H1 (cell line): ENCODE measurements at regions not wholly inside any gene's neighbourhood (a gene's known extent, or its start where the extent isn't known, plus 50 kb on each side); places are given as distances from the start of the nearest gene placed in this dataset.

Source experiments
- CTCF ChIA-PET: fragments of 300-600 bp; sonication (Branson Sonifier 250); formaldehyde crosslinking; loops from one replicate; lab custom pipeline; 2021; ENCODE audit not compliant: partially characterized antibody; lab: Charles Lee
- POLR2A ChIA-PET: fragments of 300-600 bp; sonication (Branson Sonifier 250); formaldehyde crosslinking; loops from one replicate; lab custom pipeline; 2021; ENCODE audit warnings: inconsistent platforms; ENCODE audit not compliant: partially characterized antibody; lab: Charles Lee
- DNase-seq, 2 experiments: peaks; one replicate each; pipeline versions ENCODE4 v3.0.0 to v3.0.0-alpha.2; 2010 to 2022; ENCODE audit warnings: low spot score in 2 of 2, low read depth in 1 of 2, mixed read lengths in 1 of 2
- FAIRE-seq: peaks from 2 replicates; lab custom pipeline; 2011; peaks lifted over from hg19 to GRCh38; lab: Jason Lieb, UNC
- H2AFZ ChIP-seq: 2 replicates; pipeline ENCODE4 v1.8.1; 2012; ENCODE audit warnings: low read length, inconsistent platforms
- H2AK5ac ChIP-seq: 2 replicates; pipeline ENCODE4 v1.6.1; 2013; ENCODE audit warnings: low read depth, low read length
- H2BK120ac ChIP-seq: replicated peaks from 2 replicates; pipeline ENCODE3; 2013; ENCODE audit warnings: low read depth, low read length, inconsistent platforms
- H2BK12ac ChIP-seq: 2 replicates; pipeline ENCODE4 v1.6.1; 2013; ENCODE audit warnings: low read depth, low read length
- H2BK15ac ChIP-seq: 2 replicates; pipeline ENCODE4 v1.6.1; 2013; ENCODE audit warnings: low read length
- H2BK20ac ChIP-seq: 2 replicates; pipeline ENCODE4 v1.6.1; 2013; ENCODE audit warnings: low read length
- H2BK5ac ChIP-seq: 2 replicates; pipeline ENCODE4 v1.6.1; 2013; ENCODE audit warnings: low read depth, low read length
- H3K14ac ChIP-seq: 2 replicates; pipeline ENCODE4 v1.6.1; 2013; ENCODE audit warnings: inconsistent platforms; ENCODE audit not compliant: insufficient read length
- H3K18ac ChIP-seq: 2 replicates; pipeline ENCODE4 v1.6.1; 2013; ENCODE audit warnings: low read length; ENCODE audit errors: extremely low read depth
- H3K23ac ChIP-seq: 2 replicates; pipeline ENCODE4 v1.6.1; 2013; ENCODE audit warnings: inconsistent platforms; ENCODE audit not compliant: insufficient read length
- H3K23me2 ChIP-seq: 2 replicates; pipeline ENCODE4 v1.6.1; 2013; ENCODE audit warnings: low read depth, low read length
- H3K27ac ChIP-seq: 2 replicates; pipeline ENCODE4 v1.6.1; 2011; ENCODE audit warnings: low read depth, low read length, inconsistent platforms
- H3K27me3 ChIP-seq, 4 experiments: replicated peaks in 1 of 4; 1 replicate in 1 of 4; 2 replicates in 3 of 4; pipeline versions ENCODE4 v1.6.1 to v1.8.1; 2011 to 2013; ENCODE audit warnings: low read length in 3 of 4, mild to moderate bottlenecking in 3 of 4, inconsistent platforms in 2 of 4, mixed read lengths in 2 of 4, moderate library complexity in 1 of 4; ENCODE audit not compliant: control insufficient read depth in 3 of 4, insufficient read depth in 3 of 4; ENCODE audit errors: extremely low read depth in 1 of 4
- H3K36me3 ChIP-seq, 4 experiments: 2 replicates each; pipeline versions ENCODE4 v1.6.1 to v1.8.1; 2011 to 2013; ENCODE audit warnings: mild to moderate bottlenecking in 4 of 4, low read length in 3 of 4, moderate library complexity in 2 of 4, control low read depth in 1 of 4, inconsistent platforms in 1 of 4; ENCODE audit not compliant: insufficient read depth in 4 of 4, control insufficient read depth in 2 of 4
- H3K4ac ChIP-seq: replicated peaks from 2 replicates; pipeline ENCODE3; 2013; ENCODE audit warnings: low read length, low read depth, mixed read lengths, inconsistent platforms; ENCODE audit not compliant: insufficient read length
- H3K4me1 ChIP-seq, 4 experiments: replicated peaks in 1 of 4; 1 replicate in 1 of 4; 2 replicates in 3 of 4; pipeline versions ENCODE4 v1.6.1 to v1.8.1; 2011 to 2013; ENCODE audit warnings: low read length in 3 of 4, inconsistent platforms in 2 of 4, mixed read lengths in 1 of 4; ENCODE audit not compliant: insufficient read depth in 4 of 4, control insufficient read depth in 3 of 4
- H3K4me2 ChIP-seq, 2 experiments: 2 replicates each; pipeline versions ENCODE4 v1.6.1 to v1.8.1; 2011 to 2013; ENCODE audit warnings: low read depth in 2 of 2, low read length in 2 of 2, control low read depth in 1 of 2, inconsistent platforms in 1 of 2, mild to moderate bottlenecking in 1 of 2; ENCODE audit not compliant: insufficient read depth in 1 of 2
- H3K4me3 ChIP-seq, 4 experiments: fragments of 200-600, 300-600 bp in 1 of 4; sonication (generic), shearing (Covaris generic), sonication (Bioruptor Twin) in 1 of 4; 2 replicates each; pipeline versions ENCODE4 v1.5.1 to v1.8.1; 2011 to 2016; ENCODE audit warnings: low read length in 4 of 4, low read depth in 3 of 4, control low read depth in 2 of 4, inconsistent platforms in 2 of 4, mild to moderate bottlenecking in 2 of 4, mixed read lengths in 1 of 4, moderate library complexity in 1 of 4; ENCODE audit not compliant: insufficient read depth in 2 of 4; ENCODE audit errors: extremely low read depth in 1 of 4
- H3K56ac ChIP-seq: replicated peaks from 2 replicates; pipeline ENCODE3; 2013; ENCODE audit warnings: low read depth, mild to moderate bottlenecking, mixed read lengths, low read length, inconsistent platforms; ENCODE audit not compliant: insufficient read length
- H3K79me1 ChIP-seq: 2 replicates; pipeline ENCODE4 v1.6.1; 2013; ENCODE audit warnings: low read depth, low read length, control low read depth
- H3K79me2 ChIP-seq, 2 experiments: 2 replicates each; pipeline versions ENCODE4 v1.6.1 to v1.8.1; 2012 to 2013; ENCODE audit warnings: low read length in 2 of 2, mild to moderate bottlenecking in 2 of 2, inconsistent platforms in 1 of 2; ENCODE audit not compliant: insufficient read depth in 2 of 2, control insufficient read depth in 1 of 2
- H3K9ac ChIP-seq, 4 experiments: replicated peaks in 1 of 4; 1 replicate in 1 of 4; 2 replicates in 3 of 4; pipeline versions ENCODE4 v1.6.1 to v1.8.1; 2011 to 2013; ENCODE audit warnings: low read depth in 3 of 4, low read length in 3 of 4, control low read depth in 2 of 4, mild to moderate bottlenecking in 2 of 4, moderate library complexity in 2 of 4, inconsistent platforms in 1 of 4; ENCODE audit errors: extremely low read depth in 1 of 4
- H3K9me3 ChIP-seq, 2 experiments: 2 replicates each; pipeline versions ENCODE4 v1.6.1 to v1.8.1; 2012 to 2013; ENCODE audit warnings: mild to moderate bottlenecking in 2 of 2, moderate library complexity in 2 of 2, control low read depth in 1 of 2, inconsistent platforms in 1 of 2, low read depth in 1 of 2, low read length in 1 of 2, mixed read lengths in 1 of 2; ENCODE audit not compliant: insufficient read depth in 2 of 2
- H4K20me1 ChIP-seq, 2 experiments: replicated peaks in 1 of 2; 2 replicates each; pipeline versions ENCODE3 to v1.8.1; 2011 to 2013; ENCODE audit warnings: inconsistent platforms in 2 of 2, low read length in 2 of 2, mild to moderate bottlenecking in 1 of 2; ENCODE audit not compliant: insufficient read depth in 2 of 2, control insufficient read depth in 1 of 2
- H4K5ac ChIP-seq: 2 replicates; pipeline ENCODE4 v1.6.1; 2013; ENCODE audit warnings: low read length, low read depth, mixed read lengths, inconsistent platforms; ENCODE audit not compliant: insufficient read length
- H4K8ac ChIP-seq: 2 replicates; pipeline ENCODE4 v1.8.0; 2013; ENCODE audit warnings: mild to moderate bottlenecking, moderate library complexity, low read length, inconsistent platforms; ENCODE audit not compliant: insufficient read depth; ENCODE audit errors: extremely low read depth
- H4K91ac ChIP-seq: replicated peaks from 2 replicates; pipeline ENCODE3; 2013; ENCODE audit warnings: low read length, mixed read lengths, inconsistent platforms; ENCODE audit not compliant: insufficient read length
- ASH2L ChIP-seq: fragments of 200-600, 300-600 bp; sonication (generic); IDR thresholded peaks from one replicate; pipeline ENCODE4 v1.7.1; 2017; ENCODE audit warnings: low read length
- BCL11A ChIP-seq, 2 experiments: IDR thresholded peaks; one replicate each; pipeline ENCODE4 v1.6.1; 2011; ENCODE audit warnings: low read depth in 2 of 2, low read length in 2 of 2, mild to moderate bottlenecking in 2 of 2
- FOSL1 ChIP-seq: IDR thresholded peaks from 2 replicates; pipeline ENCODE4 v1.6.1; 2011; ENCODE audit warnings: mild to moderate bottlenecking, low read depth, low read length, moderate library complexity; ENCODE audit not compliant: insufficient read depth
- JUND ChIP-seq: IDR thresholded peaks from 2 replicates; pipeline ENCODE4 v1.6.1; 2011; ENCODE audit warnings: mild to moderate bottlenecking, improper control_type of control experiment, low read length
- RBBP5 ChIP-seq: IDR thresholded peaks from 2 replicates; pipeline ENCODE4 v1.7.1; 2012; ENCODE audit warnings: low read depth, mild to moderate bottlenecking, inconsistent platforms, low read length, moderate library complexity, borderline replicate concordance
- TBP ChIP-seq: IDR thresholded peaks from 2 replicates; pipeline ENCODE4 v1.6.1; 2011; ENCODE audit warnings: low read depth, low read length, improper control_type of control experiment
- whole genome bisulfite sequencing, 2 experiments: shearing (Covaris generic) in 1 of 2; methylation state at CpG; one replicate each; pipeline versions ENCODE4 v1.1.6 to v1.1.7; 2013 to 2015; ENCODE audit warnings: low lambda C conversion rate in 2 of 2, mixed read lengths in 2 of 2, inconsistent platforms in 1 of 2, low coverage in 1 of 2, missing lambda C conversion rate in 1 of 2; ENCODE audit not compliant: insufficient replicate concordance in 2 of 2, insufficient coverage in 1 of 2, insufficient read length in 1 of 2; ENCODE audit errors: extremely low coverage in 1 of 2, missing lambda C conversion rate in 1 of 2; 5-methylcytosine and 5-hydroxymethylcytosine counted together

- H3K27ac ChIP-seq: no peak overlapping the region
- no peak overlapping the region for H2BK120ac ChIP-seq
- no peaks in the 10 kb centered on the region for H4K20me1 ChIP-seq
- H2BK15ac ChIP-seq: no peak overlapping the region
- no peak overlapping the region for H4K8ac ChIP-seq
- no peak overlapping the region for H2AK5ac ChIP-seq
- H3K36me3 ChIP-seq: no peaks in the 10 kb centered on the region
- H3K56ac ChIP-seq: no peak overlapping the region
- H3K18ac ChIP-seq: no peak overlapping the region
- H3K27me3 ChIP-seq: no peaks in the 10 kb centered on the region
- H3K79me2 ChIP-seq: no peaks in the 10 kb centered on the region
- no peak overlapping the region for H4K91ac ChIP-seq
- no peak for DNase-seq
- CTCF ChIA-PET: no interaction called here
- no peak overlapping the region for H2AFZ ChIP-seq
- H4K5ac ChIP-seq: no peak overlapping the region
- no peaks in the 10 kb centered on the region for H3K4me1 ChIP-seq
- H3K23ac ChIP-seq: no peak overlapping the region
- no peaks in the 10 kb centered on the region for H3K23me2 ChIP-seq
- no peak overlapping the region for H3K14ac ChIP-seq
- TF ChIP-seq FOSL1 (no peak), JUND (no peak), RBBP5 (no peak), ASH2L (no peak), BCL11A (IDR thresholded peaks at IDR 0.05; ENCODE audit: low read depth in 2 of 2, low read length in 2 of 2) (no peak), TBP (no peak)
- TF ChIP-seq, all 59 proteins: peak for 0
- FAIRE-seq: no peak
- Histone ChIP-seq H2BK12ac (no peak overlapping the region), H3K4ac (no peak overlapping the region), H3K4me3 (no peak overlapping the region), H3K9me3 (peaks cover 0 to 5% of the 10 kb centered on the region in 2 experiments; a peak in 3 of 4 replicates), H3K79me1 (no peaks in the 10 kb centered on the region), H3K9ac (no peak overlapping the region), H2BK20ac (no peak overlapping the region), H3K4me2 (no peak overlapping the region), H2BK5ac (no peak overlapping the region)
- POLR2A ChIA-PET: no interaction called here
- WGBS, 2 experiments: 100% methylated on average over 1 of the region's 1 CpG; no CpG with 5 or more reads in 1 of the 2 experiments
These were observed 484.4 kb upstream of the SPRY2 start for GRCh38 chr13:80825276-80825675.
